MG63 (cell line): ENCODE measurements at regions not wholly inside any gene's neighbourhood (a gene's known extent, or its start where the extent isn't known, plus 50 kb on each side); places are given as distances from the start of the nearest gene placed in this dataset.
A peak's percentile ranks its signal among the peaks of the same experiment; 100 is the strongest.

Experiments used
- DNase-seq: peaks from one replicate; pipeline ENCODE4 v3.0.0-alpha.2; 2020
- H3K27me3 ChIP-seq: fragments of 250-450 bp; sonication (Bioruptor Pico); 2 replicates; pipeline ENCODE4 v1.5.1; 2020; ENCODE audit warnings: mild to moderate bottlenecking, moderate library complexity
- H3K36me3 ChIP-seq: fragments of 250-450 bp; sonication (Bioruptor Pico); 2 replicates; pipeline ENCODE4 v1.5.1; 2020; ENCODE audit warnings: mild to moderate bottlenecking, moderate library complexity
- H3K4me3 ChIP-seq: fragments of 250-450 bp; sonication (Bioruptor Pico); 2 replicates; pipeline ENCODE4 v1.5.1; 2020; ENCODE audit warnings: mild to moderate bottlenecking, moderate library complexity
- H3K9me3 ChIP-seq: fragments of 250-450 bp; sonication (Bioruptor Pico); 2 replicates; pipeline ENCODE4 v1.5.1; 2020; ENCODE audit warnings: mild to moderate bottlenecking, moderate library complexity

DNA sequence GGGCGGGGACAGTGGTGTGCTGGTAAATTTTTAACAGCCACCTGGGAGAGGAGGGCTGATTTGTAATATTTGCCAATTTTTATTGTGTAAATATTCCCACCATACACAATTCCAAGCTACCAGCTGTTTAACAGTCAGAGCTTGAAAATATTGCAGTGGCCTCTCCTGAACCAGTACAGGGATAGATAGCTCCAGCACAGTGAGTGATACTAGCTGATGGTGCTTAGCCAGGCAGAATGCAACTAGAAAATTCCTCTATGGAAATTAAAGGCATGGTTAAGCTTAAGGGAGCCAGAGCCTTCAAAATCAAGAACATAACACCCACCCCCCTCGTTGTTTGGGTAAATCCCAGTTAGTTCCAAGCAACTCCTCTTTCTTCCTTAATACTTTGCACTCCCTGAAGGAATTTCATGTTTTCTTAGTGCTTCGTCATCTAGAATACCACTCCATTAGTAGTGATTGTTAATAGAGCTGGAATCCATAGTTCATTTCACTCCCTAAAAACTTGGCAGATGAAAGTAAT, 96.6 kb downstream of the CYB561 start:
- peaks cover 5% of the 10 kb centered on the region; the same call in 1 of the 2 replicates for H3K36me3 ChIP-seq
- H3K9me3 ChIP-seq, result no peaks in the 10 kb centered on the region
- DNase-seq, result no peak
- no peaks in the 10 kb centered on the region for H3K27me3 ChIP-seq
- H3K4me3 ChIP-seq, result no peak overlapping the region

DNA sequence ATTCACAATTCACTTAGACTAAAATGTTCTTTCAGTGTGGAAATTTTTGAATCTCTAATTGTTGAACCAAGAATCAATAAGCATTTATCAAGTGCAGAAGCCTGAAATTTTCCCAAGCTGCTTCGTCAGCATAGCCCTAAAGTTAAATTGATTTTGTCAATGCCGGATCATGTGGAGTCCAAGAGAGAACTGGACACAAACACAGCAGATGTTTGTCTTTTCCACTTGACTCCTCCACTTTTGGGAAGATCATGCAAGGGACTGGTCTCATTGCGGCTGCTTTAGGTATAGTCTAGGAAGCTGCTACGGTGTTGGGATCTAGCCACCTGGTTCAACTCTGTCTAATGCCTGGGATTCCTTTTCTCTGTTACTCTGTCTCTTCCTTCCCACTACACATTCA, 95.7 kb downstream of the CYB561 start:
- Histone ChIP-seq H3K4me3 (no peak overlapping the region), H3K36me3 (peaks cover 13% of the 10 kb centered on the region), H3K9me3 (no peaks in the 10 kb centered on the region), H3K27me3 (no peaks in the 10 kb centered on the region)
- no peak for DNase-seq

GRCh38 chr17:63354256-63354655, 91.8 kb downstream of the CYB561 start:
- H3K9me3 ChIP-seq, result no peaks in the 10 kb centered on the region
- DNase-seq, result no peak
- H3K36me3 ChIP-seq, result peaks cover 14% of the 10 kb centered on the region
- H3K4me3 ChIP-seq, result no peak overlapping the region
- H3K27me3 ChIP-seq, result no peaks in the 10 kb centered on the region

DNA sequence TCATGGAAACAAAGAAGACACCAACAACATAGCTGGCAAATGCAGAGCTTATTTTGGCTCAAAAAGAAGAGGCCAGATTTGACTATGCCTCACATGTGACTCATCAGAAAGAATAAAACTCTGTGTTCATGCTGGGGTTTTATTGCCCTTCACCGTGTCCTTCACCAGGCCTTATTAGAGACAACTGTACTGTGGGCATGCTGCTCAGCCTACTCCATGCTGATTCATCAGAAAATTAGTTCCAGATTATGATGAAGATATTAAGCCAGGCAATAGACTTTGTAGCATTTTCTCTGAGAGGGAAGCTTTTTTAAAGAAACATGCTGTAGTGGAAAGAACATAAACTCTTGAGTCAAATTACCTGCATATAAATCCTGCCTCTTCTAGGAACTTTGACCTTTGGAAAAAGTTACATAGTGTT, 89.8 kb downstream of the CYB561 start:
- peak; percentile 85 for DNase-seq
- H3K9me3 ChIP-seq, result no peaks in the 10 kb centered on the region
- H3K4me3 ChIP-seq, result no peak overlapping the region
- no peaks in the 10 kb centered on the region for H3K27me3 ChIP-seq
- peaks cover 14% of the 10 kb centered on the region for H3K36me3 ChIP-seq

DNA sequence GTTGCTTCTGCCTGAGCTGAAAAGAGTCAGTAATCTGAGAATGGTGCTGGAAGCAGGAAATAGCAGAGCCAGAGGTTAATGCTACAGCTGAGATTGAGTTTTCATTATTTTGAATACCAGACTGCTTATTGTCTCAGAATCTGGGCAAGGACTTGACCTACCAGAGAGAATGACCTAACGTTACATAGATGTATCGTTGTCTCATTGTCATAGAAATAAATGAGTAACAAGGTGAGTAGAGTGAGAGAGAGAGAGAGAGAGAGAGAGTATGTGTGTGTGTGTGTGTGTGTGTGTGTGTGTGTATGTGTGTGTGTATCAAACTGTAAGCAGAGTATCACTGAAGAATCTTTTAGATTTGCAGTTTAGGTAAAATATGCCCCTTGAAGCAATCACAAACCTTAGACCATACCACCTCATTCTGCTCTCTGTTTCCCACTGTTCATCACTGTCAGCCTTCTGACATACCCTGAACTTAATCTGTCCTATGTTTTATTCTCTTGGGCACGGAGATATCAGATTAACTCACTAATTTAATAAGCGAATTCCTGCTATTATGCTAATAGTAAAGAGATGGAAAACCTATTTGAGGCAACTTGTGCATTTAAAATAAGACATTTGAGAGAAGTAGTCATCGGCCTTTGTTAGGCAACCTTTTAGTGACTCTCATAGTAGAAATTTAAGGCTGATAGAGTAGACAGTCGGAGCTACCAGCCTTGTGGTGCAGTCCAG, 87.8 kb downstream of the CYB561 start:
- DNase-seq, result peak; percentile 47
- no peak overlapping the region for H3K4me3 ChIP-seq
- H3K9me3 ChIP-seq, result no peaks in the 10 kb centered on the region
- H3K36me3 ChIP-seq, result peaks cover 10% of the 10 kb centered on the region
- no peaks in the 10 kb centered on the region for H3K27me3 ChIP-seq

DNA sequence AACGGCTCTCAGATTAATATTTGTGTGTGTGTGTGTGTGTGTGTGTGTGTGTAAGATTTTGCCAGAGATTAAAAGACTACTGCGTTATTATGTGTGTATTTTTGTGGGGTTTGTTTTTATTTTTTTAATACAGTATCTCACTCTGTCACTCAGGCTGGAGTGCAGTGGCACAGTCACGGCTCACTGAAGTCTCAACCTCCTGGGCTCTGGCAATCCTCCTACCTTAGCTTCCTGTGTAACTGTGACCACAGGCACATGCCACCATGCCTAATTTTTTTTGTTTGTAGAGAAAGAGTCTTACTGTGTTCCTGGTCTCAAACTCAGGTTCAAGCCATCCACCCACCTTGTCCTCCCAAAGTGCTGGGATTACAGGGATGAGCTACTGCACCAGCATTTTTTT, 87.2 kb downstream of the CYB561 start:
- Histone ChIP-seq H3K9me3 (no peaks in the 10 kb centered on the region), H3K27me3 (no peaks in the 10 kb centered on the region), H3K36me3 (peaks cover 10% of the 10 kb centered on the region), H3K4me3 (no peak overlapping the region)
- no peak for DNase-seq

GRCh38 chr17:63361182-63361581, 84.9 kb downstream of the CYB561 start:
- DNase-seq, result peak; percentile 14
- Histone ChIP-seq H3K36me3 (no peaks in the 10 kb centered on the region; the same call in 1 of the 2 replicates), H3K27me3 (no peaks in the 10 kb centered on the region), H3K9me3 (no peaks in the 10 kb centered on the region), H3K4me3 (no peak overlapping the region)

GRCh38 chr17:63362115-63362514, 84.0 kb downstream of the CYB561 start:
- H3K36me3 ChIP-seq, result no peaks in the 10 kb centered on the region; the same call in 1 of the 2 replicates
- no peaks in the 10 kb centered on the region for H3K9me3 ChIP-seq
- H3K4me3 ChIP-seq, result no peak overlapping the region
- no peak for DNase-seq
- no peaks in the 10 kb centered on the region for H3K27me3 ChIP-seq

DNA sequence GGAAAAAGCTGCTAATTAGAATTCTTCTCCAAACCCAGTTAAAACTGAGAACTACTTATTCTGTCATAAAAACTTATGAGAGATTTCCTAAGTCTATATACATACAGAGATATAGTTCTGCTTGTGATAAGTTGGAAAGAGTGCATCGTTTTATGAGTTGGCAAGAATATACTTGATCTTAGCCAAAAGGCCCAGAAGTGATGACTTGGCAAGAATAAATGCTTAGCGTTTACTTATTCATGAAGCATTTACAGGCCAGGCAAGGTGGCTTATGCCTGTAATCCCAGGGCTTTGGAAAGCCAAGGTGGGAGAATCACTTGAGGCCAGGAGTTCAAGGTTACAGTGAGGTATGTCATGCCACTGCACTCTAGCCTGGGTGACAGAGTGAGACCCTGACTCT, 81.7 kb downstream of the CYB561 start:
- no peak for DNase-seq
- no peak overlapping the region for H3K4me3 ChIP-seq
- H3K9me3 ChIP-seq, result no peaks in the 10 kb centered on the region
- H3K27me3 ChIP-seq, result no peaks in the 10 kb centered on the region
- H3K36me3 ChIP-seq, result no peaks in the 10 kb centered on the region; the same call in 1 of the 2 replicates

DNA sequence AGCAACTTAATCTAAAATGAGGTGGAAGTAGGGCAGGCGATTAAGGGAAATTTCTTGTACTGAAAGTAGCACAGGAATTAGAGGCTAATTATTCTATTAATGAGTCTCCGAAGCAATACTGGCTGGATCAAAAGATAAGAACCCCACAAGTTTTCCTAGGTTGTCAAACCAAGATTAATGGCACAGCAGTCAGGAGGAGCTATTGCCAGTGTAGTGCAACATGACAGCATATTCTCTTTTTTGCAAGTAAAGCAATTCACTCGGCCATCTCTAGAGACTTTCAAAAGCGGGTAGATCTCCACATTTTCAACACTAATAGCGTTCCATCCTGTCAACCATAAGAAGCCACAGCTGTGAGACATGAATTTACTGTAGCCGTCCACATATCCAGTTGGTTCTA, 81.2 kb downstream of the CYB561 start:
- no peak overlapping the region for H3K4me3 ChIP-seq
- no peak for DNase-seq
- H3K9me3 ChIP-seq, result no peaks in the 10 kb centered on the region
- H3K36me3 ChIP-seq, result no peaks in the 10 kb centered on the region; the same call in 1 of the 2 replicates
- no peaks in the 10 kb centered on the region for H3K27me3 ChIP-seq

- no peak overlapping the region for H3K4me3 ChIP-seq
- no peaks in the 10 kb centered on the region for H3K9me3 ChIP-seq
- H3K36me3 ChIP-seq, result no peaks in the 10 kb centered on the region; the same call in 1 of the 2 replicates
- DNase-seq, result no peak
- H3K27me3 ChIP-seq, result no peaks in the 10 kb centered on the region
Measured at GRCh38 chr17:63365366-63366240, 80.5 kb downstream of the CYB561 start.

DNA sequence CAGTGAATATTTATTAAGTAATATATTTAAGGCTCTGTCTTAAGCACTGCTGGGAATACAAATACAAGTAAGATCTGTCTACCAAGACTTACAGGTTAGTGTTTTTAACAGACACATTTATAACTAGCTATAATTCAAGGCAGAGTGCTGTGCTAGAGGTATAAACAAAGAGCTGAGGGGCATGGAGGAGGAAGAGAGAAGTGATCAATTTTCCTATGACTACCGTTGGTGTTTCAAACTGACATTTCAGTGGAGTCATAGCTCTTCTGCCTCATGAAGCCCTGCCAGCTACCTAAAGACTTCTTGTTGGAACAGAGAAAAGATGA, 79.9 kb downstream of the CYB561 start:
- H3K27me3 ChIP-seq, result no peaks in the 10 kb centered on the region
- DNase-seq, result no peak
- H3K4me3 ChIP-seq, result no peak overlapping the region
- H3K36me3 ChIP-seq, result no peaks in the 10 kb centered on the region
- H3K9me3 ChIP-seq, result no peaks in the 10 kb centered on the region

- H3K4me3 ChIP-seq, result no peak overlapping the region
- H3K27me3 ChIP-seq, result no peaks in the 10 kb centered on the region
- H3K9me3 ChIP-seq, result no peaks in the 10 kb centered on the region
- peak; percentile 19 for DNase-seq
- H3K36me3 ChIP-seq, result no peaks in the 10 kb centered on the region
Measured at GRCh38 chr17:63369233-63369632, 76.9 kb downstream of the CYB561 start.

- no peak overlapping the region for H3K4me3 ChIP-seq
- no peak for DNase-seq
- H3K9me3 ChIP-seq, result no peaks in the 10 kb centered on the region
- no peaks in the 10 kb centered on the region for H3K36me3 ChIP-seq
- no peaks in the 10 kb centered on the region for H3K27me3 ChIP-seq
Measured at GRCh38 chr17:63370696-63371095, 75.4 kb downstream of the CYB561 start.

- peaks cover 8% of the 10 kb centered on the region for H3K36me3 ChIP-seq
- no peak overlapping the region for H3K4me3 ChIP-seq
- no peak for DNase-seq
- no peaks in the 10 kb centered on the region for H3K9me3 ChIP-seq
- no peaks in the 10 kb centered on the region for H3K27me3 ChIP-seq
Measured at GRCh38 chr17:63376949-63377348, 69.2 kb downstream of the CYB561 start.

GRCh38 chr17:63378411-63379375, 67.4 kb downstream of the CYB561 start:
- Histone ChIP-seq H3K27me3 (no peaks in the 10 kb centered on the region), H3K4me3 (no peak overlapping the region), H3K36me3 (peaks cover 8% of the 10 kb centered on the region), H3K9me3 (no peaks in the 10 kb centered on the region)
- no peak for DNase-seq
